NB4 (cell line): ENCODE measurements at regions not wholly inside any gene's neighbourhood (a gene's known extent, or its start where the extent isn't known, plus 50 kb on each side); places are given as distances from the start of the nearest gene placed in this dataset.

Source experiments
- CTCF ChIP-seq: IDR thresholded peaks from one replicate; pipeline ENCODE4 v1.5.1; 2012; ENCODE audit warnings: low read depth, low read length
- MAX ChIP-seq: IDR thresholded peaks from 2 replicates; pipeline ENCODE4 v1.6.1; 2011; ENCODE audit warnings: low read depth, low read length
- MYC ChIP-seq: IDR thresholded peaks from 2 replicates; pipeline ENCODE4 v1.6.1; 2011; ENCODE audit warnings: low read depth, low read length
- POLR2A ChIP-seq: IDR thresholded peaks from 2 replicates; pipeline ENCODE4 v1.6.1; 2011; ENCODE audit warnings: mild to moderate bottlenecking; ENCODE audit not compliant: insufficient read length; ENCODE audit errors: extremely low read depth

GRCh38 chr6:9380568-9380967 lies 945.2 kb upstream of the SLC35B3 start:
- TF ChIP-seq CTCF (no peak), MAX (no peak), POLR2A (no peak), MYC (no peak)
